GM23338 (cell line): ENCODE measurements at regions not wholly inside any gene's neighbourhood (a gene's known extent, or its start where the extent isn't known, plus 50 kb on each side); places are given as distances from the start of the nearest gene placed in this dataset.

Source experiments
- ATAC-seq: fragments of 200-7000 bp; cut with Tn5 transposase; 3 replicates; pipeline ENCODE4 v1.9.1; 2020
- DNase-seq: peaks from one replicate; pipeline ENCODE4 v3.0.0-alpha.2; 2015; ENCODE audit warnings: low spot score
- H2AFZ ChIP-seq: fragments of 200-600 bp; sonication (generic); 2 replicates; pipeline ENCODE4 v1.8.0; 2016; ENCODE audit warnings: antibody characterized with exemption, mild to moderate bottlenecking, moderate library complexity
- H3F3A ChIP-seq: fragments of 200-600 bp; sonication (generic); replicated peaks from 2 replicates; pipeline ENCODE4 v1.8.0; 2017; ENCODE audit warnings: antibody characterized with exemption, mixed run types, low read depth
- H3K27ac ChIP-seq: fragments of 200-600 bp; sonication (generic); 2 replicates; pipeline ENCODE4 v1.6.1; 2016; ENCODE audit warnings: low read depth
- H3K27me3 ChIP-seq: fragments of 200-600 bp; sonication (generic); 2 replicates; pipeline ENCODE4 v1.8.0; 2016; ENCODE audit warnings: mild to moderate bottlenecking, mixed run types, moderate library complexity; ENCODE audit not compliant: insufficient read depth
- H3K36me3 ChIP-seq: fragments of 200-600 bp; sonication (generic); 2 replicates; pipeline ENCODE4 v1.8.0; 2016; ENCODE audit warnings: mild to moderate bottlenecking; ENCODE audit not compliant: insufficient read depth
- H3K4me1 ChIP-seq: fragments of 200-600 bp; sonication (generic); 2 replicates; pipeline ENCODE4 v1.8.0; 2016; ENCODE audit warnings: mild to moderate bottlenecking, moderate library complexity; ENCODE audit not compliant: insufficient read depth
- H3K4me2 ChIP-seq: fragments of 200-600 bp; sonication (generic); 2 replicates; pipeline ENCODE4 v1.7.1; 2017; ENCODE audit warnings: mixed run types
- H3K4me3 ChIP-seq: fragments of 200-600 bp; sonication (generic); 2 replicates; pipeline ENCODE4 v1.6.1; 2016; ENCODE audit warnings: mixed run types
- H3K79me2 ChIP-seq: fragments of 200-600 bp; sonication (generic); replicated peaks from 2 replicates; pipeline ENCODE4 v1.8.0; 2017; ENCODE audit warnings: mild to moderate bottlenecking; ENCODE audit not compliant: insufficient read depth
- H3K9me2 ChIP-seq: fragments of 200-600 bp; sonication (generic); 2 replicates; pipeline ENCODE4 v1.8.0; 2017; ENCODE audit not compliant: insufficient read depth
- H4K20me1 ChIP-seq: fragments of 200-600 bp; sonication (generic); replicated peaks from 2 replicates; pipeline ENCODE4 v1.8.0; 2017; ENCODE audit warnings: mild to moderate bottlenecking; ENCODE audit not compliant: insufficient read depth
- H3K27ac Mint-ChIP-seq: 2 replicates; pipeline ENCODE4 v1.8.0; 2020; ENCODE audit warnings: inconsistent platforms, mild to moderate bottlenecking, moderate library complexity, mixed read lengths
- H3K27me3 Mint-ChIP-seq: 3 replicates; pipeline ENCODE4 v1.8.0; 2022; ENCODE audit warnings: low read depth, mild to moderate bottlenecking, moderate library complexity, mixed read lengths, inconsistent platforms; ENCODE audit not compliant: insufficient read depth, poor library complexity
- H3K36me3 Mint-ChIP-seq: 3 replicates; pipeline ENCODE4 v1.8.0; 2021; ENCODE audit warnings: low read depth, mild to moderate bottlenecking, inconsistent platforms, moderate library complexity, mixed read lengths
- H3K4me1 Mint-ChIP-seq: 3 replicates; pipeline ENCODE4 v1.8.0; 2020; ENCODE audit warnings: mild to moderate bottlenecking, inconsistent platforms, mixed read lengths
- H3K4me3 Mint-ChIP-seq: 3 replicates; pipeline ENCODE4 v1.8.0; 2021; ENCODE audit warnings: moderate library complexity, mild to moderate bottlenecking, inconsistent platforms, mixed read lengths
- H3K9me3 Mint-ChIP-seq: 3 replicates; pipeline ENCODE4 v1.8.0; 2020; ENCODE audit warnings: moderate library complexity, mild to moderate bottlenecking, inconsistent platforms, mixed read lengths
- CREB1 ChIP-seq: fragments of 250-450 bp; sonication (Bioruptor Pico); IDR thresholded peaks from 2 replicates; pipeline ENCODE4 v1.5.0; 2020; ENCODE audit warnings: low read depth, mild to moderate bottlenecking, moderate library complexity
- CTCF ChIP-seq, 2 experiments: fragments of 200-600 bp in 1 of 2; sonication (generic) in 1 of 2; conservative IDR thresholded peaks; 2 replicates each; pipeline versions ENCODE4 v1.5.1 to v1.6.1; 2016 to 2017; ENCODE audit warnings: antibody characterized with exemption in 2 of 2, low read depth in 2 of 2, mild to moderate bottlenecking in 2 of 2, moderate library complexity in 1 of 2
- ETS1 ChIP-seq: IDR thresholded peaks from 2 replicates; pipeline ENCODE4 v1.6.1; 2016; ENCODE audit warnings: antibody characterized with exemption
- EZH2 ChIP-seq: fragments of 200-600 bp; sonication (generic); IDR thresholded peaks from one replicate; pipeline ENCODE4 v1.8.0; 2017; ENCODE audit warnings: antibody characterized with exemption, mild to moderate bottlenecking, low read depth; ENCODE audit not compliant: unreplicated experiment
- EZH2phosphoT487 ChIP-seq: fragments of 200-600 bp; sonication (generic); IDR thresholded peaks from one replicate; pipeline ENCODE4 v1.8.1; 2018; ENCODE audit warnings: antibody characterized with exemption; ENCODE audit not compliant: unreplicated experiment
- JUNB ChIP-seq: IDR thresholded peaks from one replicate; pipeline ENCODE4 v1.6.1; 2016; ENCODE audit warnings: antibody characterized with exemption; ENCODE audit not compliant: unreplicated experiment
- NANOG ChIP-seq: IDR thresholded peaks from 2 replicates; pipeline ENCODE4 v1.6.1; 2016; ENCODE audit warnings: antibody characterized with exemption, borderline replicate concordance
- POLR2AphosphoS5 ChIP-seq: IDR thresholded peaks from 2 replicates; pipeline ENCODE4 v1.6.1; 2016; ENCODE audit warnings: antibody characterized with exemption, low read depth
- REST ChIP-seq: IDR thresholded peaks from one replicate; pipeline ENCODE4 v1.6.1; 2018; ENCODE audit warnings: antibody characterized with exemption; ENCODE audit not compliant: unreplicated experiment
- STAT1 ChIP-seq: IDR thresholded peaks from one replicate; pipeline ENCODE4 v1.6.1; 2016; ENCODE audit warnings: antibody characterized with exemption; ENCODE audit not compliant: unreplicated experiment
- ZNF114 ChIP-seq: fragments of 250-450 bp; sonication (Bioruptor Pico); IDR thresholded peaks from 2 replicates; pipeline ENCODE4 v1.5.0; 2020; ENCODE audit warnings: mild to moderate bottlenecking, moderate library complexity
- ZNF331 ChIP-seq: fragments of 250-450 bp; sonication (Bioruptor Pico); IDR thresholded peaks from 2 replicates; pipeline ENCODE4 v1.5.0; 2020; ENCODE audit warnings: low read depth, mild to moderate bottlenecking, moderate library complexity
- ZNF462 ChIP-seq: fragments of 250-450 bp; sonication (Bioruptor Pico); IDR thresholded peaks from 2 replicates; pipeline ENCODE4 v1.5.0; 2020; ENCODE audit warnings: mild to moderate bottlenecking, moderate library complexity

GRCh38 chr12:77768558-77768957 is 62.1 kb upstream of the NAV3 start:
- no peak overlapping the region for H3K4me3 ChIP-seq
- H3F3A ChIP-seq: no peaks in the 10 kb centered on the region
- H4K20me1 ChIP-seq: no peaks in the 10 kb centered on the region
- no peak for TF ChIP-seq CTCF (conservative IDR thresholded peaks at IDR 0.05; ENCODE audit: low read depth in 2 of 2)
- TF ChIP-seq ZNF331 (CRISPR knock-in tag): no peak
- no peak for TF ChIP-seq STAT1
- TF ChIP-seq NANOG: no peak
- TF ChIP-seq ZNF114: no peak
- TF ChIP-seq ZNF462 (CRISPR knock-in tag): no peak
- no peak for TF ChIP-seq CREB1
- TF ChIP-seq EZH2phosphoT487: no peak
- TF ChIP-seq EZH2: no peak
- no peak for TF ChIP-seq JUNB
- TF ChIP-seq ETS1: no peak
- no peak for TF ChIP-seq REST
- no peak for TF ChIP-seq POLR2AphosphoS5
- no peak overlapping the region for H3K4me2 ChIP-seq
- H3K9me3 Mint-ChIP-seq: peaks cover 34% of the 10 kb centered on the region
- H3K4me1 ChIP-seq: no peaks in the 10 kb centered on the region
- peaks cover 7% of the 10 kb centered on the region; the same call in 1 of the 2 replicates for H3K9me2 ChIP-seq
- no peak for ATAC-seq
- no peak for DNase-seq
- H3K27me3 ChIP-seq: no peaks in the 10 kb centered on the region
- no peak overlapping the region for H3K27ac ChIP-seq
- no peak overlapping the region for H3K27ac Mint-ChIP-seq
- H3K4me3 Mint-ChIP-seq: no peak overlapping the region
- H3K27me3 Mint-ChIP-seq: peaks cover 2% of the 10 kb centered on the region
- no peaks in the 10 kb centered on the region for H3K79me2 ChIP-seq
- H3K36me3 Mint-ChIP-seq: peaks cover 16% of the 10 kb centered on the region
- H2AFZ ChIP-seq: no peak overlapping the region
- H3K36me3 ChIP-seq: no peaks in the 10 kb centered on the region
- peaks cover 5% of the 10 kb centered on the region for H3K4me1 Mint-ChIP-seq
